ENCODE measurements at regions not wholly inside any gene's neighbourhood (a gene's known extent, or its start where the extent isn't known, plus 50 kb on each side); places are given as distances from the start of the nearest gene placed in this dataset.
"Not testable (repeated sequence)": the region's sequence is repeated elsewhere in the genome, so short reads cannot be mapped to it uniquely, and the experiment has no call there.

- no peak for FAIRE-seq
- no peak for DNase-seq (ENCODE audit: insufficient read length)
- no peak for TF ChIP-seq POLR2A (IDR thresholded peaks at IDR 0.05; ENCODE audit: low read depth, low read length)
Measured at GRCh38 chr9:1535599-1535998, 479.5 kb upstream of the SMARCA2 start.

- DNase-seq (ENCODE audit: insufficient read length) (no peak), FAIRE-seq (no peak)
- TF ChIP-seq TAF1 (IDR thresholded peaks at IDR 0.05; ENCODE audit: borderline replicate concordance, low read depth, low read length) = no peak
Measured at GRCh38 chr9:1536522-1537170, 478.5 kb upstream of the SMARCA2 start.

- TF ChIP-seq TAF1 (IDR thresholded peaks at IDR 0.05; ENCODE audit: borderline replicate concordance, low read depth, low read length) (no peak), POLR2A (IDR thresholded peaks at IDR 0.05; ENCODE audit: low read depth, low read length) (no peak), POLR2AphosphoS5 (IDR thresholded peaks at IDR 0.05; ENCODE audit: low read depth, low read length) (no peak)
- no peak for FAIRE-seq
- DNase-seq (ENCODE audit: insufficient read length) = no peak
Measured at GRCh38 chr9:1538301-1538700, 476.8 kb upstream of the SMARCA2 start.

GRCh38 chr9:1539216-1539615 lies 475.9 kb upstream of the SMARCA2 start:
- DNase-seq (ENCODE audit: insufficient read length) = no peak
- no peak for TF ChIP-seq TAF1 (IDR thresholded peaks at IDR 0.05; ENCODE audit: borderline replicate concordance, low read depth, low read length)
- no peak for TF ChIP-seq POLR2AphosphoS5 (IDR thresholded peaks at IDR 0.05; ENCODE audit: low read depth, low read length)
- no peak for TF ChIP-seq POLR2A (IDR thresholded peaks at IDR 0.05; ENCODE audit: low read depth, low read length)
- FAIRE-seq = no peak

- DNase-seq (ENCODE audit: insufficient read length) (no peak), FAIRE-seq (no peak)
- TF ChIP-seq POLR2A (IDR thresholded peaks at IDR 0.05; ENCODE audit: low read depth, low read length) = no peak
- no peak for TF ChIP-seq POLR2AphosphoS5 (IDR thresholded peaks at IDR 0.05; ENCODE audit: low read depth, low read length)
- no peak for TF ChIP-seq TAF1 (IDR thresholded peaks at IDR 0.05; ENCODE audit: borderline replicate concordance, low read depth, low read length)
Measured at GRCh38 chr9:1550636-1551035, 464.5 kb upstream of the SMARCA2 start.

GRCh38 chr9:1554081-1555035 lies 460.8 kb upstream of the SMARCA2 start:
- no peak for FAIRE-seq
- no peak for DNase-seq (ENCODE audit: insufficient read length)
- TF ChIP-seq POLR2AphosphoS5 (IDR thresholded peaks at IDR 0.05; ENCODE audit: low read depth, low read length) (no peak), POLR2A (IDR thresholded peaks at IDR 0.05; ENCODE audit: low read depth, low read length) (no peak), TAF1 (IDR thresholded peaks at IDR 0.05; ENCODE audit: borderline replicate concordance, low read depth, low read length) (no peak)

GRCh38 chr9:1558666-1559065 lies 456.5 kb upstream of the SMARCA2 start:
- DNase-seq (ENCODE audit: insufficient read length); FAIRE-seq: not testable (repeated sequence)

- DNase-seq (ENCODE audit: insufficient read length) = no peak
- FAIRE-seq = no peak
- TF ChIP-seq TAF1 (IDR thresholded peaks at IDR 0.05; ENCODE audit: borderline replicate concordance, low read depth, low read length) = no peak
- TF ChIP-seq POLR2A (IDR thresholded peaks at IDR 0.05; ENCODE audit: low read depth, low read length) = no peak
- TF ChIP-seq POLR2AphosphoS5 (IDR thresholded peaks at IDR 0.05; ENCODE audit: low read depth, low read length) = no peak
Measured at GRCh38 chr9:1575939-1576338, 439.2 kb upstream of the SMARCA2 start.

- FAIRE-seq (no peak), DNase-seq (ENCODE audit: insufficient read length) (no peak)
- TF ChIP-seq POLR2AphosphoS5 (IDR thresholded peaks at IDR 0.05; ENCODE audit: low read depth, low read length) = no peak
Measured at GRCh38 chr9:1580215-1580614, 434.9 kb upstream of the SMARCA2 start.

- DNase-seq (ENCODE audit: insufficient read length) = no peak
- TF ChIP-seq POLR2AphosphoS5 (IDR thresholded peaks at IDR 0.05; ENCODE audit: low read depth, low read length) = no peak
- TF ChIP-seq TAF1 (IDR thresholded peaks at IDR 0.05; ENCODE audit: borderline replicate concordance, low read depth, low read length) = no peak
- TF ChIP-seq POLR2A (IDR thresholded peaks at IDR 0.05; ENCODE audit: low read depth, low read length) = no peak
- no peak for FAIRE-seq
Measured at GRCh38 chr9:1581926-1582325, 433.2 kb upstream of the SMARCA2 start.

- FAIRE-seq (no peak), DNase-seq (ENCODE audit: insufficient read length) (no peak)
- no peak for TF ChIP-seq TAF1 (IDR thresholded peaks at IDR 0.05; ENCODE audit: borderline replicate concordance, low read depth, low read length)
- TF ChIP-seq POLR2AphosphoS5 (IDR thresholded peaks at IDR 0.05; ENCODE audit: low read depth, low read length) = no peak
- no peak for TF ChIP-seq POLR2A (IDR thresholded peaks at IDR 0.05; ENCODE audit: low read depth, low read length)
Measured at GRCh38 chr9:1591310-1591709, 423.8 kb upstream of the SMARCA2 start.

GRCh38 chr9:1598270-1598669 lies 416.9 kb upstream of the SMARCA2 start:
- DNase-seq (ENCODE audit: insufficient read length) = no peak
- TF ChIP-seq POLR2AphosphoS5 (IDR thresholded peaks at IDR 0.05; ENCODE audit: low read depth, low read length) (no peak), POLR2A (IDR thresholded peaks at IDR 0.05; ENCODE audit: low read depth, low read length) (no peak)
- FAIRE-seq = no peak
